ENCODE measurements at regions not wholly inside any gene's neighbourhood (a gene's known extent, or its start where the extent isn't known, plus 50 kb on each side); places are given as distances from the start of the nearest gene placed in this dataset.

- no peak for TF ChIP-seq CHD2 (IDR thresholded peaks at IDR 0.05; ENCODE audit: low read length, partially characterized antibody)
- TF ChIP-seq ZBTB33 (IDR thresholded peaks at IDR 0.05; ENCODE audit: borderline replicate concordance, low read depth), result no peak
- no peak for TF ChIP-seq TAF1 (IDR thresholded peaks at IDR 0.05; ENCODE audit: borderline replicate concordance, low read depth, low read length)
- TF ChIP-seq JUND (IDR thresholded peaks at IDR 0.05), result no peak
Measured at GRCh38 chr3:74880237-74880636, 265.8 kb upstream of the CNTN3 start.

All from SK-N-SH (cell line).